ENCODE measurements at regions not wholly inside any gene's neighbourhood (a gene's known extent, or its start where the extent isn't known, plus 50 kb on each side); places are given as distances from the start of the nearest gene placed in this dataset.

DNA sequence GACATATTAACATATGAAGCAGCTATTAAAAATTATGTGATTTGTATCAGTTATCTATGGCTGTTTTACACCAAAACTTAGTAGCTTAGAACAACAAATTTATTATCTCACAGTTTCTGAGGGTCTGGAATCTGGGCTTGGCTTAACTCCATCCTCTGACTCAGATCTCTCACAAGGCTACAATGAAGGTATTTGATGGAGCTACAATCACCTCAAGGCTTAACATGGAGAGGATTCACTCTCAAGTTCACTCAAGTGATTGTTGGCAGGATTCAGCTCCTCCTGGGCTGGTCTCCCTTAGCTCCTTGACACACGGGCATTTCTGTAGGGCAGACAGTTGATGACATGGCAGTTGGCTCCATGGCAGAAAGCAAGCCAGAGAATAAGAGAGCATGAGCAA is 133.0 kb upstream of the SLC14A2 start:
- Histone ChIP-seq H3K36me3 (no peaks in the 10 kb centered on the region), H3K9ac (ENCODE audit: low read depth in 2 of 2, low read length in 2 of 2) (no peak overlapping the region), H3K4me1 (no peaks in the 10 kb centered on the region), H3K4me3 (no peak overlapping the region), H3K27ac (no peak overlapping the region), H3K27me3 (no peaks in the 10 kb centered on the region), H3K9me3 (no peaks in the 10 kb centered on the region)
- DNase-seq, result no peak
- intact Hi-C loops (cut with DNase I), result no loop called here
- TF ChIP-seq, protein P1, sequence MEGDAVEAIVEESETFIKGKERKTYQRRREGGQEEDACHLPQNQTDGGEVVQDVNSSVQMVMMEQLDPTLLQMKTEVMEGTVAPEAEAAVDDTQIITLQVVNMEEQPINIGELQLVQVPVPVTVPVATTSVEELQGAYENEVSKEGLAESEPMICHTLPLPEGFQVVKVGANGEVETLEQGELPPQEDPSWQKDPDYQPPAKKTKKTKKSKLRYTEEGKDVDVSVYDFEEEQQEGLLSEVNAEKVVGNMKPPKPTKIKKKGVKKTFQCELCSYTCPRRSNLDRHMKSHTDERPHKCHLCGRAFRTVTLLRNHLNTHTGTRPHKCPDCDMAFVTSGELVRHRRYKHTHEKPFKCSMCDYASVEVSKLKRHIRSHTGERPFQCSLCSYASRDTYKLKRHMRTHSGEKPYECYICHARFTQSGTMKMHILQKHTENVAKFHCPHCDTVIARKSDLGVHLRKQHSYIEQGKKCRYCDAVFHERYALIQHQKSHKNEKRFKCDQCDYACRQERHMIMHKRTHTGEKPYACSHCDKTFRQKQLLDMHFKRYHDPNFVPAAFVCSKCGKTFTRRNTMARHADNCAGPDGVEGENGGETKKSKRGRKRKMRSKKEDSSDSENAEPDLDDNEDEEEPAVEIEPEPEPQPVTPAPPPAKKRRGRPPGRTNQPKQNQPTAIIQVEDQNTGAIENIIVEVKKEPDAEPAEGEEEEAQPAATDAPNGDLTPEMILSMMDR (IDR thresholded peaks at IDR 0.05), result no peak

DNA sequence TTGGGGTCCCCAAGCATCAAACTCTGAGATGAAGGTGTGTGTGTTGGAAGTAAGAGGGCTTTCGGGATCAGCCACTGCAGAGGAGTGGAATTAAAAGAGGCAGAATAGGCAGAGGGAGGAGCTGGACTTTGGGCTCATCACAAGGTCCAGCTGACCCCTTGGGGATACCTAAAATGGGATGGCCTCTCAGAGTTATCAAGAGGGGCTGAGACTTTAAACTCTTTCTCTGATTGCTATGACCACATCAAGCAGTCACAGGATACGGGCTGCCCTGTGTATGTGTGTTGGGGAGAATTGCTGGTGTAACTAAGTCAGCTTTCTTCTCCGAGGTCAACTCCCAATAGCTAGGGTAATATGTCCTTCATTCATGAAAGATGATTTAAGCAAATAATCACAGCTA is 127.7 kb upstream of the SLC14A2 start:
- TF ChIP-seq, protein P1 (IDR thresholded peaks at IDR 0.05), result no peak
- intact Hi-C loops (cut with DNase I), result no loop called here
- Histone ChIP-seq H3K9ac (ENCODE audit: low read depth in 2 of 2, low read length in 2 of 2) (no peak overlapping the region), H3K36me3 (no peaks in the 10 kb centered on the region), H3K27ac (no peak overlapping the region), H3K4me3 (no peak overlapping the region), H3K27me3 (no peaks in the 10 kb centered on the region), H3K4me1 (no peaks in the 10 kb centered on the region), H3K9me3 (no peaks in the 10 kb centered on the region)
- no peak for DNase-seq

DNA sequence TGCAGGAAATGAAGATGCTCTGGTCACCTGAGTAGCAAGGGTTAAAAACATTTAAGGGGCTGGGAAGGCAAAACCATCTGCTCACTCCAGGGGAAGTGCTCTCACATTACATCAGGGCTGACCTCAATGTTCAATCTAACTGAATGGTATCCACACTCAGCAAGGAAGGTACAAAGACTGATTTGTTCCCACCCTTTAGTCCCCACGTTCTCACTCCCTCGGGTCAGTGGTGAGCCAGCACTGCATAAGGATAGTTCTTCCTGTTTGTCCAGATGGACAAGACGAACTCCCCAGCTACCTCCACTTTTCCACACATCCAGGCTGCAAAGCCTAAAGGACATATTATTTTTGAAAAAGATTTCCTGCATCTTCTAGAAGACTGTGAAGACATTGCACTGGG is 126.6 kb upstream of the SLC14A2 start:
- Histone ChIP-seq H3K9me3 (no peaks in the 10 kb centered on the region), H3K4me3 (no peak overlapping the region), H3K4me1 (no peaks in the 10 kb centered on the region), H3K27ac (no peak overlapping the region), H3K9ac (ENCODE audit: low read depth in 2 of 2, low read length in 2 of 2) (no peak overlapping the region), H3K27me3 (no peaks in the 10 kb centered on the region), H3K36me3 (no peaks in the 10 kb centered on the region)
- intact Hi-C loops (cut with DNase I), result no loop called here
- DNase-seq, result no peak
- TF ChIP-seq, protein P1 (IDR thresholded peaks at IDR 0.05), result no peak

DNA sequence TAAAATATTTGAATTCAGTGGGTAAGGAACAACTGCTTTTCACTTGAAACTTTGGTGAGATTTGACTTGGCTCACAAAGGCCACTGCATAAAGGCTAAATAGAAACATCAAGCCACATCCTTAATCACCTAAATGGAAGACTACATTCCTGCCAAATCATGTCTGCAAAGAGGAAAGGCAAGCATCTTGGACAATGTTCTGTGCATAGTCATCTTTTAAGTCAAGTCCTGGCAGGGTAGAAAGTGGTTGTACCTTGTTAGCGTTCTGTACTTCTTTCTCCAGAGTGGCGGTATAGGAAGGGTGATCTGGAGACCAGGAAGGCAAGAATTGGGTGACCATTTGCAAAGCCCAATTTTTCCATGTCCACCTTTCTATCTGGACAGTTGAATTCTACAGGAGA is 121.4 kb upstream of the SLC14A2 start:
- no peaks in the 10 kb centered on the region for H3K9me3 ChIP-seq
- no peaks in the 10 kb centered on the region for H3K27me3 ChIP-seq
- H3K4me1 ChIP-seq, result no peaks in the 10 kb centered on the region
- H3K27ac ChIP-seq, result no peak overlapping the region
- TF ChIP-seq, protein P1 (IDR thresholded peaks at IDR 0.05), result no peak
- DNase-seq, result no peak
- H3K9ac ChIP-seq (ENCODE audit: low read depth in 2 of 2, low read length in 2 of 2), result no peak overlapping the region
- no peaks in the 10 kb centered on the region for H3K36me3 ChIP-seq
- H3K4me3 ChIP-seq, result no peak overlapping the region
- intact Hi-C loops (cut with DNase I), result no loop called here

DNA sequence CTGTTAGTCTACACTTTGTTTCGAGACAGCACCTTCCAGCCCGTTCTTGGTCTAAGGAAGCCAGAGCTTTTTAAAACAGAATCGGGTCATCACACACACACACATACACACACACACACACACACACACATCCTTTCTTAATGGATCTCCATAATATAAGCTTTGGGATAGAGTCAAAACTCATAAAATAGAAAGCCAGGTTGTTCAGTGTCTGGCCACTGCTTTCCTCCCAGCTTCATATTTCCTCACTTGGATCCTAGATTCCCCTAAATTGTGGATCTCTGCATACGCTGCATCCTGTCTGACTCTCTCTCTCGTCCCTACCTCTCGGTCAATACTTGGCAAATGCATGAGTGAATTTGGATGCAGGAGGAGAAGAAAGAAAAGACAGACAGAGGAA is 120.5 kb upstream of the SLC14A2 start:
- intact Hi-C loops (cut with DNase I), result no loop called here
- no peaks in the 10 kb centered on the region for H3K9me3 ChIP-seq
- no peaks in the 10 kb centered on the region for H3K36me3 ChIP-seq
- TF ChIP-seq, protein P1 (IDR thresholded peaks at IDR 0.05), result no peak
- H3K9ac ChIP-seq (ENCODE audit: low read depth in 2 of 2, low read length in 2 of 2), result no peak overlapping the region
- no peaks in the 10 kb centered on the region for H3K27me3 ChIP-seq
- no peak for DNase-seq
- no peak overlapping the region for H3K4me3 ChIP-seq
- H3K4me1 ChIP-seq, result no peaks in the 10 kb centered on the region
- no peak overlapping the region for H3K27ac ChIP-seq

DNA sequence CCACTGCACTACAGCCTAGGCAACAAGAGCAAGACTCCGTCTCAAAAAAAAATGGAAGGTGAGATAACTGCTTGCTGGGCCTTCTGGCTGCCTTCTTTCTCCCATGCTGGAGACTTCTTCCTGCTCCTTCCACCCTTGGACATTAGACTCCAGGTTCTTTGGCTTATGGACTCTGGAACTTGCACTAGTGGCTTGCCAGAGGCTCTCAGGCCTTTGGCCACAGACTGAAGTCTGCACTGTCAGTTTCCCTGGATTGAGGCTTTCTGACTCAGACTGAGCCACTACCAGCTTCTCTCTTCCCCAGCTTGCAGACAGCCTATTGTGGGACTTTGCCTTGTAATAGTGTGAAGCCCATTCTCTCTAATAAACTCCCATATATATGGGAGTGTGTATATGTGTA is 118.5 kb upstream of the SLC14A2 start:
- Histone ChIP-seq H3K9me3 (no peaks in the 10 kb centered on the region), H3K36me3 (no peaks in the 10 kb centered on the region), H3K27me3 (no peaks in the 10 kb centered on the region), H3K4me1 (no peaks in the 10 kb centered on the region), H3K4me3 (no peak overlapping the region), H3K27ac (no peak overlapping the region), H3K9ac (ENCODE audit: low read depth in 2 of 2, low read length in 2 of 2) (no peak overlapping the region)
- no peak for DNase-seq
- TF ChIP-seq, protein P1 (IDR thresholded peaks at IDR 0.05), result no peak
- intact Hi-C loops (cut with DNase I), result no loop called here
